Esophagus squamous epithelium (tissue), 5 donors: ENCODE measurements at regions not wholly inside any gene's neighbourhood (a gene's known extent, or its start where the extent isn't known, plus 50 kb on each side); places are given as distances from the start of the nearest gene placed in this dataset.
"Not testable (repeated sequence)": the region's sequence is repeated elsewhere in the genome, so short reads cannot be mapped to it uniquely, and the experiment has no call there.

ENCODE experiments used
- DNase-seq: peaks from one replicate; lab custom pipeline; 2025; lab: John Stamatoyannopoulos, UW
- H3K27ac ChIP-seq, 4 donors: fragments of 200-600 bp; sonication (generic); one replicate each; pipeline ENCODE4 v1.5.1; 2016 to 2019; ENCODE audit warnings: mild to moderate bottlenecking in 1 of 4
- H3K27me3 ChIP-seq, 4 donors: fragments of 200-600 bp; sonication (generic); 1 replicate in 3 of 4; 2 replicates in 1 of 4; pipeline versions ENCODE4 v1.5.1 to v1.6.0; 2017 to 2021; ENCODE audit warnings: antibody characterized with exemption in 1 of 4
- H3K36me3 ChIP-seq, 3 donors: fragments of 200-600 bp; sonication (generic); one replicate each; pipeline ENCODE4 v1.5.1; 2016 to 2019
- H3K4me1 ChIP-seq, 3 donors: fragments of 200-600 bp; sonication (generic); one replicate each; pipeline ENCODE4 v1.5.1; 2017 to 2019
- H3K4me3 ChIP-seq, 4 donors: fragments of 200-600 bp; sonication (generic); 1 replicate in 3 of 4; 2 replicates in 1 of 4; pipeline ENCODE4 v1.5.1; 2016 to 2019; ENCODE audit warnings: mild to moderate bottlenecking in 2 of 4, moderate library complexity in 1 of 4
- H3K9me3 ChIP-seq, 3 donors: fragments of 200-600 bp; sonication (generic); one replicate each; pipeline ENCODE4 v1.5.1; 2016 to 2019
- CTCF ChIP-seq, 6 experiments: fragments of 450-650 bp in 4 of 6; fragments of 200-600 bp in 2 of 6; sonication (generic) in 2 of 6; IDR thresholded peaks; one replicate each; pipeline ENCODE4 v1.5.1; 2016 to 2019; ENCODE audit warnings: antibody characterized with exemption in 6 of 6, mild to moderate bottlenecking in 4 of 6, moderate library complexity in 4 of 6
- POLR2A ChIP-seq, 4 donors: fragments of 450-650 bp; IDR thresholded peaks; one replicate each; pipeline ENCODE4 v1.6.1; 2017; ENCODE audit warnings: antibody characterized with exemption in 4 of 4, mild to moderate bottlenecking in 4 of 4, moderate library complexity in 3 of 4
- WGBS, 2 donors: methylation state at CpG; one replicate each; pipeline ENCODE4 v1.1.5; 2018; 5-methylcytosine and 5-hydroxymethylcytosine counted together
- intact Hi-C: fragments of 100-400 bp; cut with DNase I; formaldehyde crosslinking; loops from one replicate; pipeline ENCODE4 v1.15.0; 2022
- donor health status: DM: yes; HTN: yes; CAD: no.

- Histone ChIP-seq H3K4me1 (peaks cover 0 to 13% (median 2%) of the 10 kb centered on the region in 3 donors), H3K36me3 (no peaks in the 10 kb centered on the region), H3K4me3 (no peak overlapping the region), H3K27me3 (no peaks in the 10 kb centered on the region), H3K27ac (no peak overlapping the region), H3K9me3 (peaks cover 0 to 6% (median 0%) of the 10 kb centered on the region in 3 donors)
- intact Hi-C loops: no loop called here
- no peak for DNase-seq
- 50% methylated on average over 14 to 16 of the region's 16 CpGs for WGBS, 2 donors
- TF ChIP-seq CTCF (IDR thresholded peaks at IDR 0.05) (no peak), POLR2A (IDR thresholded peaks at IDR 0.05) (no peak)
These were observed 89.0 kb upstream of the GRK3 start for GRCh38 chr22:25475257-25476022.

GRCh38 chr22:25477358-25477757 is 87.1 kb upstream of the GRK3 start:
- no peak overlapping the region for H3K27ac ChIP-seq
- 85 to 91% methylated on average over 2 to 3 of the region's 3 CpGs for WGBS, 2 donors
- H3K36me3 ChIP-seq: peaks cover 0 to 6% (median 0%) of the 10 kb centered on the region in 3 donors
- H3K4me3 ChIP-seq: no peak overlapping the region
- no peaks in the 10 kb centered on the region for H3K27me3 ChIP-seq
- DNase-seq: no peak
- TF ChIP-seq POLR2A (IDR thresholded peaks at IDR 0.05): no peak
- no peak for TF ChIP-seq CTCF (IDR thresholded peaks at IDR 0.05)
- H3K4me1 ChIP-seq: peaks cover 0 to 13% (median 2%) of the 10 kb centered on the region in 3 donors
- peaks cover 0 to 6% (median 0%) of the 10 kb centered on the region in 3 donors for H3K9me3 ChIP-seq
- intact Hi-C loops: no loop called here

DNA sequence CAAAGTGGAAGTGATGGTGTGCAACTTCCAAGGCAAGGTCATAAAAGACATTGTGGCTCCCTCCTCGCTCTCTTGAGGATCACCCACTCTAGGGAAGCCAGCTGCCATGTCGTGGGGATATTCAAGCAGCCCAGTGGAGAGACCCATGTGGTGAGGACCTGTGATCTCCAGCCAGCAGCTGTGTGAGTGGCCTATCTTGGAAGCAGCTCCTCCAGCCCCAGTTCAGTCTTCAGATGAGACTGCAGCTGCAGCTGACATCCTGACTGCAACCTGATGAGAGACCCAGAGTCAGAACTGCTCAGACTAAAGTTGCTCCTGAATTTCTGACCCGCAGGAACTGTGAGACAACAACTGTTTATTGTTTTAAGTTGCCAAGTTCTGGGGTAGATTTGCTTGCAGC is 86.4 kb upstream of the GRK3 start:
- no peak for DNase-seq
- Histone ChIP-seq H3K36me3 (peaks cover 0 to 6% (median 0%) of the 10 kb centered on the region in 3 donors), H3K27ac (no peak overlapping the region), H3K4me3 (no peak overlapping the region), H3K4me1 (peaks cover 0 to 15% (median 2%) of the 10 kb centered on the region in 3 donors), H3K9me3 (peaks cover 0 to 6% (median 0%) of the 10 kb centered on the region in 3 donors), H3K27me3 (no peaks in the 10 kb centered on the region)
- TF ChIP-seq POLR2A (IDR thresholded peaks at IDR 0.05) (no peak), CTCF (IDR thresholded peaks at IDR 0.05) (no peak)
- intact Hi-C loops: no loop called here
- WGBS, 2 donors: 77 to 85% methylated on average over 3 of the region's 3 CpGs

GRCh38 chr22:25478528-25478927 is 85.9 kb upstream of the GRK3 start:
- intact Hi-C loops: no loop called here
- peaks cover 0 to 6% (median 0%) of the 10 kb centered on the region in 3 donors for H3K36me3 ChIP-seq
- no peak for TF ChIP-seq POLR2A (IDR thresholded peaks at IDR 0.05)
- TF ChIP-seq CTCF (IDR thresholded peaks at IDR 0.05): no peak
- H3K27ac ChIP-seq: no peak overlapping the region
- WGBS, 2 donors: 50 to 79% methylated on average over 2 of the region's 2 CpGs
- H3K4me1 ChIP-seq: peaks cover 0 to 19% (median 2%) of the 10 kb centered on the region in 3 donors
- no peaks in the 10 kb centered on the region for H3K27me3 ChIP-seq
- no peak overlapping the region for H3K4me3 ChIP-seq
- no peak for DNase-seq
- H3K9me3 ChIP-seq: peaks cover 0 to 6% (median 0%) of the 10 kb centered on the region in 3 donors

GRCh38 chr22:25480868-25481267 is 83.6 kb upstream of the GRK3 start:
- peaks cover 0 to 15% (median under 1%) of the 10 kb centered on the region in 3 donors for H3K4me1 ChIP-seq
- H3K27ac ChIP-seq, DNase-seq, H3K9me3 ChIP-seq, H3K36me3 ChIP-seq, H3K27me3 ChIP-seq, H3K4me3 ChIP-seq, intact Hi-C loops: not testable (repeated sequence)
- 95 to 97% methylated on average over 5 of the region's 5 CpGs for WGBS, 2 donors
